ENCODE measurements at regions not wholly inside any gene's neighbourhood (a gene's known extent, or its start where the extent isn't known, plus 50 kb on each side); places are given as distances from the start of the nearest gene placed in this dataset.
A peak's percentile ranks its signal among the peaks of the same experiment; 100 is the strongest.
"Not testable (repeated sequence)": the region's sequence is repeated elsewhere in the genome, so short reads cannot be mapped to it uniquely, and the experiment has no call there.

- DNase-seq, result no peak
These were observed 799.3 kb upstream of the ACO1 start for GRCh38 chr9:31585158-31585557.

- no peak for DNase-seq
These were observed 797.3 kb upstream of the ACO1 start for GRCh38 chr9:31587146-31587545.

GRCh38 chr9:31588006-31588405, 796.4 kb upstream of the ACO1 start:
- DNase-seq, result no peak

GRCh38 chr9:31588756-31589155, 795.7 kb upstream of the ACO1 start:
- no peak for DNase-seq

- DNase-seq, result no peak
These were observed 794.4 kb upstream of the ACO1 start for GRCh38 chr9:31590091-31590490.

GRCh38 chr9:31597086-31597485, 787.4 kb upstream of the ACO1 start:
- not testable (repeated sequence) for DNase-seq

GRCh38 chr9:31597977-31598376, 786.5 kb upstream of the ACO1 start:
- peak in 1 of 2 experiments; percentile 45 for DNase-seq

- DNase-seq, result no peak
These were observed 782.8 kb upstream of the ACO1 start for GRCh38 chr9:31601666-31602065.

GRCh38 chr9:31604531-31604930, 779.9 kb upstream of the ACO1 start:
- no peak for DNase-seq

- no peak for DNase-seq
These were observed 779.3 kb upstream of the ACO1 start for GRCh38 chr9:31605164-31605563.

GRCh38 chr9:31606678-31607077, 777.8 kb upstream of the ACO1 start:
- DNase-seq, result no peak

GRCh38 chr9:31608416-31608815, 776.0 kb upstream of the ACO1 start:
- no peak for DNase-seq

- no peak for DNase-seq
These were observed 775.6 kb upstream of the ACO1 start for GRCh38 chr9:31608881-31609280.

GRCh38 chr9:31612336-31613030, 772.0 kb upstream of the ACO1 start:
- no peak for DNase-seq

GRCh38 chr9:31615966-31616365, 768.5 kb upstream of the ACO1 start:
- DNase-seq, result no peak

- DNase-seq, result no peak
These were observed 760.9 kb upstream of the ACO1 start for GRCh38 chr9:31623511-31623910.

GRCh38 chr9:31629292-31629691, 755.2 kb upstream of the ACO1 start:
- no peak for DNase-seq

GRCh38 chr9:31637265-31637664, 747.2 kb upstream of the ACO1 start:
- DNase-seq, result no peak

GRCh38 chr9:31637861-31638260, 746.6 kb upstream of the ACO1 start:
- no peak for DNase-seq

GRCh38 chr9:31639451-31639850, 745.0 kb upstream of the ACO1 start:
- DNase-seq, result no peak

- no peak for DNase-seq
These were observed 715.1 kb upstream of the ACO1 start for GRCh38 chr9:31669311-31669710.

GRCh38 chr9:31671011-31671410, 713.4 kb upstream of the ACO1 start:
- DNase-seq, result no peak

GRCh38 chr9:31674264-31674663, 710.2 kb upstream of the ACO1 start:
- no peak for DNase-seq

- DNase-seq, result no peak
These were observed 707.0 kb upstream of the ACO1 start for GRCh38 chr9:31677415-31677814.

- DNase-seq, result no peak
These were observed 706.6 kb upstream of the ACO1 start for GRCh38 chr9:31677877-31678276.

All from SW 1271 (cell line).